Peyer's patch (tissue), 4 donors: ENCODE measurements at regions not wholly inside any gene's neighbourhood (a gene's known extent, or its start where the extent isn't known, plus 50 kb on each side); places are given as distances from the start of the nearest gene placed in this dataset.

Source experiments
- POLR2A ChIP-seq, 2 donors: fragments of 450-650 bp; IDR thresholded peaks; one replicate each; pipeline ENCODE4 v1.5.1; 2017; ENCODE audit warnings: antibody characterized with exemption in 2 of 2, mild to moderate bottlenecking in 2 of 2, moderate library complexity in 2 of 2
- TF ChIP-seq, protein P1 (sequence below), 6 experiments: fragments of 450-650 bp in 4 of 6; fragments of 200-600 bp in 2 of 6; sonication (generic) in 1 of 6; IDR thresholded peaks; one replicate each; pipeline ENCODE4 v1.5.1; 2017 to 2019; ENCODE audit warnings: antibody characterized with exemption in 6 of 6, mild to moderate bottlenecking in 3 of 6, moderate library complexity in 1 of 6

DNA sequence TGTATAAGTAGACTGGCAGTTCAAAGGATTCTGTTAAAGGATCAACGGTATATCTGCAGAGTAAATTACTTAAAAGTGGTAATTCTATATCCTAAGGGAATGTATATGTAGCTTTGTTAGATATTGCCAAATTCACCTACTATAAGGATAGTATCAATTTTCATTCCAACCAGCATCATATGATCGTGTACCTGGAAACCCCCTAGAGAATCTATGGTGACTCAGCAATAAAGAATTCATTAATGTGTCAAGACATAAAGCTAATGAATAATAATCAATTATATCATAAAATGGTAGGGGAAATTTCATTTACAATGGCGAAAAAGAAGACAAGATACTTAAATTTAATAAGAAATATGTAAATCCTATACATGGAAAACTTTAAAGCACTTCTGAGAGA lies 234.1 kb upstream of the ACTBL2 start:
- TF ChIP-seq POLR2A (IDR thresholded peaks at IDR 0.05): no peak
- TF ChIP-seq, protein P1, sequence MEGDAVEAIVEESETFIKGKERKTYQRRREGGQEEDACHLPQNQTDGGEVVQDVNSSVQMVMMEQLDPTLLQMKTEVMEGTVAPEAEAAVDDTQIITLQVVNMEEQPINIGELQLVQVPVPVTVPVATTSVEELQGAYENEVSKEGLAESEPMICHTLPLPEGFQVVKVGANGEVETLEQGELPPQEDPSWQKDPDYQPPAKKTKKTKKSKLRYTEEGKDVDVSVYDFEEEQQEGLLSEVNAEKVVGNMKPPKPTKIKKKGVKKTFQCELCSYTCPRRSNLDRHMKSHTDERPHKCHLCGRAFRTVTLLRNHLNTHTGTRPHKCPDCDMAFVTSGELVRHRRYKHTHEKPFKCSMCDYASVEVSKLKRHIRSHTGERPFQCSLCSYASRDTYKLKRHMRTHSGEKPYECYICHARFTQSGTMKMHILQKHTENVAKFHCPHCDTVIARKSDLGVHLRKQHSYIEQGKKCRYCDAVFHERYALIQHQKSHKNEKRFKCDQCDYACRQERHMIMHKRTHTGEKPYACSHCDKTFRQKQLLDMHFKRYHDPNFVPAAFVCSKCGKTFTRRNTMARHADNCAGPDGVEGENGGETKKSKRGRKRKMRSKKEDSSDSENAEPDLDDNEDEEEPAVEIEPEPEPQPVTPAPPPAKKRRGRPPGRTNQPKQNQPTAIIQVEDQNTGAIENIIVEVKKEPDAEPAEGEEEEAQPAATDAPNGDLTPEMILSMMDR (IDR thresholded peaks at IDR 0.05): no peak
